Gastroesophageal sphincter (tissue), 4 donors: ENCODE measurements at regions not wholly inside any gene's neighbourhood (a gene's known extent, or its start where the extent isn't known, plus 50 kb on each side); places are given as distances from the start of the nearest gene placed in this dataset.

Source experiments
- ATAC-seq: fragments of 150-250 bp; one replicate; pipeline ENCODE4 v1.9.1; 2016; ENCODE audit warnings: mild to moderate bottlenecking, moderate library complexity
- H3K27ac ChIP-seq, 4 donors: fragments of 200-600 bp; sonication (generic) in 3 of 4; 1 replicate in 3 of 4; 2 replicates in 1 of 4; pipeline ENCODE4 v1.5.1; 2016 to 2019
- H3K27me3 ChIP-seq: fragments of 200-600 bp; sonication (generic); one replicate; pipeline ENCODE4 v1.5.1; 2019
- H3K36me3 ChIP-seq, 2 donors: fragments of 200-600 bp; sonication (generic); one replicate each; pipeline ENCODE4 v1.5.1; 2019; ENCODE audit warnings: control low read depth in 1 of 2
- H3K4me1 ChIP-seq, 3 donors: fragments of 200-600 bp; sonication (generic); 1 replicate in 2 of 3; 2 replicates in 1 of 3; pipeline ENCODE4 v1.5.1; 2016 to 2019; ENCODE audit warnings: control low read depth in 2 of 3
- H3K4me3 ChIP-seq, 2 donors: fragments of 200-600 bp; sonication (generic); one replicate each; pipeline ENCODE4 v1.5.1; 2019; ENCODE audit warnings: mild to moderate bottlenecking in 1 of 2, moderate library complexity in 1 of 2
- H3K9me3 ChIP-seq, 3 donors: fragments of 200-600 bp; sonication (generic); one replicate each; pipeline ENCODE4 v1.5.1; 2017 to 2019; ENCODE audit warnings: control low read depth in 2 of 3
- CTCF ChIP-seq, 4 experiments: fragments of 200-600 bp in 2 of 4; fragments of 450-650 bp in 2 of 4; sonication (generic) in 1 of 4; IDR thresholded peaks; one replicate each; pipeline ENCODE4 v1.5.1; 2017 to 2019; ENCODE audit warnings: antibody characterized with exemption in 4 of 4, mild to moderate bottlenecking in 2 of 4, moderate library complexity in 2 of 4
- EP300 ChIP-seq: sonication (generic); formaldehyde crosslinking; IDR thresholded peaks from one replicate; pipeline ENCODE4 v1.6.1; 2017; ENCODE audit warnings: antibody characterized with exemption, mild to moderate bottlenecking
- POLR2A ChIP-seq, 2 donors: fragments of 450-650 bp; IDR thresholded peaks; one replicate each; pipeline ENCODE4 v1.6.1; 2017; ENCODE audit warnings: antibody characterized with exemption in 2 of 2, mild to moderate bottlenecking in 2 of 2, moderate library complexity in 1 of 2
- POLR2AphosphoS5 ChIP-seq: sonication (generic); formaldehyde crosslinking; IDR thresholded peaks from one replicate; pipeline ENCODE4 v1.6.1; 2017; ENCODE audit warnings: antibody characterized with exemption
- WGBS, 2 donors: methylation state at CpG; one replicate each; pipeline ENCODE4 v1.1.5; 2018; ENCODE audit warnings: low coverage in 1 of 2; 5-methylcytosine and 5-hydroxymethylcytosine counted together

GRCh38 chr2:180508458-180508857 is 471.9 kb upstream of the UBE2E3 start:
- 87% methylated on average over 2 of the region's 2 CpGs; no CpG with 5 or more reads in 1 of the 2 donors for WGBS, 2 donors
- H3K4me3 ChIP-seq: no peak overlapping the region
- H3K36me3 ChIP-seq: no peaks in the 10 kb centered on the region
- peaks cover 0 to 4% (median 0%) of the 10 kb centered on the region in 3 donors for H3K4me1 ChIP-seq
- H3K27ac ChIP-seq: no peak overlapping the region
- ATAC-seq: no peak
- no peaks in the 10 kb centered on the region for H3K27me3 ChIP-seq
- H3K9me3 ChIP-seq: no peaks in the 10 kb centered on the region
- TF ChIP-seq POLR2AphosphoS5 (no peak), EP300 (no peak)

GRCh38 chr2:180507028-180507427 is 473.4 kb upstream of the UBE2E3 start:
- 58 to 88% methylated on average over 2 of the region's 2 CpGs for WGBS, 2 donors

GRCh38 chr2:180505203-180505602 is 475.2 kb upstream of the UBE2E3 start:
- no peak for ATAC-seq
- peaks cover 0 to 4% (median 0%) of the 10 kb centered on the region in 3 donors for H3K4me1 ChIP-seq
- H3K27me3 ChIP-seq: no peaks in the 10 kb centered on the region
- H3K27ac ChIP-seq: no peak overlapping the region
- no peaks in the 10 kb centered on the region for H3K9me3 ChIP-seq
- 17 to 20% methylated on average over 1 of the region's 1 CpG for WGBS, 2 donors
- TF ChIP-seq POLR2A (IDR thresholded peaks at IDR 0.05) (no peak), POLR2AphosphoS5 (no peak), EP300 (no peak), CTCF (IDR thresholded peaks at IDR 0.05) (no peak)
- no peaks in the 10 kb centered on the region for H3K36me3 ChIP-seq
- no peak overlapping the region for H3K4me3 ChIP-seq

More at GRCh38 chr2:180507028-180507427, 473.4 kb upstream of the UBE2E3 start:
- ATAC-seq: no peak
- no peak for TF ChIP-seq POLR2A (IDR thresholded peaks at IDR 0.05)
- TF ChIP-seq POLR2AphosphoS5: no peak
- TF ChIP-seq EP300: no peak
- TF ChIP-seq CTCF (IDR thresholded peaks at IDR 0.05): no peak
- no peak overlapping the region for H3K27ac ChIP-seq
- H3K27me3 ChIP-seq: no peaks in the 10 kb centered on the region
- no peak overlapping the region for H3K4me3 ChIP-seq
- peaks cover 0 to 4% (median 0%) of the 10 kb centered on the region in 3 donors for H3K4me1 ChIP-seq
- no peaks in the 10 kb centered on the region for H3K9me3 ChIP-seq
- H3K36me3 ChIP-seq: no peaks in the 10 kb centered on the region

- Histone ChIP-seq H3K4me1 (no peaks in the 10 kb centered on the region), H3K27ac (no peak overlapping the region), H3K27me3 (no peaks in the 10 kb centered on the region), H3K4me3 (no peak overlapping the region), H3K9me3 (peaks cover 0 to 5% (median 0%) of the 10 kb centered on the region in 3 donors), H3K36me3 (no peaks in the 10 kb centered on the region)
- TF ChIP-seq POLR2A (IDR thresholded peaks at IDR 0.05) (no peak), CTCF (IDR thresholded peaks at IDR 0.05) (no peak), EP300 (no peak), POLR2AphosphoS5 (no peak)
- WGBS, 2 donors: 50 to 75% methylated on average over 1 of the region's 1 CpG
- no peak for ATAC-seq
Observed at GRCh38 chr2:180497621-180498152, 482.7 kb upstream of the UBE2E3 start.

GRCh38 chr2:180495606-180496005 is 484.8 kb upstream of the UBE2E3 start:
- no peaks in the 10 kb centered on the region for H3K36me3 ChIP-seq
- H3K9me3 ChIP-seq: peaks cover 0 to 5% (median 0%) of the 10 kb centered on the region in 3 donors
- TF ChIP-seq POLR2AphosphoS5: no peak
- TF ChIP-seq POLR2A (IDR thresholded peaks at IDR 0.05): no peak
- TF ChIP-seq CTCF (IDR thresholded peaks at IDR 0.05): no peak
- no peak for TF ChIP-seq EP300
- H3K4me3 ChIP-seq: no peak overlapping the region
- H3K27me3 ChIP-seq: no peaks in the 10 kb centered on the region
- H3K27ac ChIP-seq: no peak overlapping the region
- 57 to 100% methylated on average over 2 of the region's 2 CpGs for WGBS, 2 donors
- H3K4me1 ChIP-seq: no peaks in the 10 kb centered on the region
- no peak for ATAC-seq
